ENCODE measurements at regions not wholly inside any gene's neighbourhood (a gene's known extent, or its start where the extent isn't known, plus 50 kb on each side); places are given as distances from the start of the nearest gene placed in this dataset.
"Not testable (repeated sequence)": the region's sequence is repeated elsewhere in the genome, so short reads cannot be mapped to it uniquely, and the experiment has no call there.

DNA sequence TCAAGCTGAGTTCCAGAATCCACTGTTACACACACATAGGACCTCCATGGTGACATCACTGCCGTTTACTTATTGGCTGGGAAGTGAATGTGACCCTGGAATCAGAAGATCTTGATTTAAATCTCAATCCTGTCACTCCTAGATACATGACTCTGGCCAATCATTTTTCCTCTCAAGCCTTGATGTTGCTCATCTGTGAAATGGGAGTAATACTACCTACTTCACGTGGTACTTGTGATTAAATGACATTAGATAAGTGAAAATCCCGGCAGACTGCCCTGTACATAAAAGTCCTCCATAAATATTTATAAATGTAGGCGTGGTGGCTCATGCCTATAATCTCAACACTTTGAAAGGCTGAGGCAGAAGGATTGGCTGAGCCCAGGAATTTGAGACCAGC lies 88.0 kb upstream of the SVIL start:
- DNase-seq (ENCODE audit: low read depth), result no peak

DNA sequence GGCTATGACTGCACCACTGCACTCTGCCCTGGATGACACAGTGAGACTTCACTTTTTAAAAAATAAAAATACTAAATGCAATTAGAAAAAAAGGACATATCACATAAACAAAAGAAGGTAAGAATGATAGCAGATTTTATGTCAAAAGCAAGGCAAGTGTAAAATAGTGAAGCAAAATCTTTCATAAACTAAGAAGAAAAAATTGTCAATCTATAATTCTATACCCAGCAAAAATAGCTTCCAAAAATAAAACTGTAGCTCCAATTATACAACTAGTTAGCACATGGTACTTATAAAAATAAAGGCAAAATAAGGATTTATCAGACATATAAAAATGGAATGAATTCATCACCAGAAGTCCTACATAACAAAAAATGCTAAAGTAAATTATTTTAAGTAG lies 85.4 kb upstream of the SVIL start:
- DNase-seq (ENCODE audit: low read depth), result no peak

DNA sequence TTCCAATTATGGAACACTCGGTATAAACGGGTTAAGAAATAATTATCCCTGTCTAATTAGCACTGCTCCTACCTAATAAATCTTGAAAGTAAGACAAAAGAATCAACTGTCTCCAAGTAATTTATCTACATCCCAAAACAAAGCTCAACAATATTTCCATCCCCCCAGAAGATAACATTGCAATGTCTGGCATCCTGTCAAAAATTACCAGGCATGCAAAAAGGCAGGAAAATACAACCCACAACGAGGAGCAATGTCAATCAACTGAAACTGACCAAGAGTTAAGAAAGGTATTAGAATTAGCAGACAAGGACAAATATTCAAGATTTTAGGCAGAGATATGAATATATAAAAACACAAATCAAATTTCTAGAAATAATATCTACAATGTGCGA lies 84.5 kb upstream of the SVIL start:
- DNase-seq (ENCODE audit: low read depth), result no peak

DNA sequence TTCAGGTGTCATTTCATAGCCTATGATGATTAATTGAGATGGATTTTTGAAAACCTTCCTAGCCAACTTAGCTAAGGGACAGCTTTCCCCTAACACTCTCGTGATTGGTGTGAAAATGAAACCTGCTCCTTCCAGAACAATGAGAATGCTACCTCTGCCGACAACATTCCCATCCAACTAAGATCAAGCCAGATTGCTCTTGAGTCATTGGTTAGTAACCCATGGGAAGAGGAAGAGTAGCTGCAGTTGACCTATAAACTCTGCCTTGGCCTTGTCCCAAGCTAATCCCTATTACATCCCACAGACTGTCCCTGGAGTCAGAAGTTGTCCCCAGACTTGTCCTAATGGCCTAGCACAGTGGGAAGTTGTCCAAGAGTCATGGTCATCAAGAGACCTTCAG lies 80.5 kb upstream of the SVIL start:
- DNase-seq (ENCODE audit: low read depth), result no peak

DNA sequence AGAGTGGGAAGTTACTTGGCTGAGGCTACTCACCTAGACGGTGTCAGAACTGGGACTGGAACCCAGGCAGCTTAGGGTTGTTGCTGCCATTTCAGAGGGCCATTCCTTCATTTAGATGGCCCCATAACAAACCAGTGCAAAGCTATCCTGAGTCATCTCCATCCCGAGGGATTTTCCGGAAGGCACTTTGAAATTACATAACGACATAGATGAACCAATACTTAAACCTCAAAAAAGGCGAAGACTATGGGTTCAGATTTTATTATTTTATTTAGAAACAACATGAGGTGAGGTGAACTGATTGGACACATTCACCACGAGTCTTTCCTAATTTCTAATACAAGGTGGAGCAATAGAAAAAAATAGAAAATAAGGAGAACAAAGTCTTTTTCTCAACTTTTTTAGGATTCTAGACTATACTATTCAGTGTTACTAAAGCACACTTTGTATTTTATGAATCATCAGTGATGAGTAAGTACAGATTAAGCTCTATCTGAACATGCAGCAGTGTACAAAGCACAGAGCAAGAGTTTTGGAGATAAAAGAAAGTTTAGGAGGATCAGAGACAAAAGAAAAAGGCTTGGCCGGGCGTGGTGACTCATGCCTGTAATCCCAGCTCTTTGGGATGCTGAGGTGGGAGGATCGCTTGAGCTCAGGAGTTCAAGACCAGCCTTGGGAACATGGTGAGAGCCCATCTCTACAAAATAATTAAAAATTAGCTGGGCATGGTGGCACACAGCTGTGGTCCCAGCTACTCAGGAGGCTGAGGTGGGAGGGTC lies 79.5 kb upstream of the SVIL start:
- peak; percentile 91 for DNase-seq (ENCODE audit: low read depth)

DNA sequence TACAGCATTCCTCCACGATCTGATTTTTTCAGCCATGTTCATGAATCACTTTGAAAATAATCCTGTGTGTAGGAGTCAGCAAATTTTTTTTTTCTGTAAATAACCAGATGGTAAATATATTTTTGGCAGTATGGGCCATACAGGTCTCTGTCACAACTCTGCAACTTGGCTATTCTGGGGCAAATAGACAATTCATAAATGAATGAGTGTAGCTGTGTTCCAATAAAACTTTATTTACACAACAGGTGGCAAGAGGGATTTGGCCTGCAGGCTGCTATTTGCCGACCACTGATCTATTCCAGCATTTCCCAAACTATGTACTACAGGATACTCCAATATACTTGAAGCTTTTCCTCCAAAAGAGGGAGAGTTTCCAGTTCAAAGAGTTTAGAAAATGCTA lies 78.7 kb upstream of the SVIL start:
- DNase-seq (ENCODE audit: low read depth), result no peak

DNA sequence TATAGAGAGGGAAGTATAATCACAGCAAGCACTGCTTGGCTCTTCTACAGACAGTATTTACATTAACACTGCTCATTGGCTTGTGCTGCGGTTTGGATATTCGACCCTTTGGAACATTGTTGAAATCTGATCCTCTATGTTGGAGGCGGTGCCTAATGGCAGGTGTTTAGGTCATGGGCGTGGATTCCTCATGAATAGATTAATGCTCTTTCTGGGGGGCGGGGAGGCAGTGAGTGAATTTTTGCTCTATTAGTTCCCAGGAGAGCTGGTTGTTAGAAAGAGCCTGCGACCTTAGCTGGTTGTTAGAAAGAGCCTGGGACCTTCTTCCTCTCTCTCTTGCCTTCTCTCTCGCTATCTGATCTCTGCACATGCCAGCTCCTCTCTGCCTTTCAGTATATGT lies 77.3 kb upstream of the SVIL start:
- no peak for DNase-seq (ENCODE audit: low read depth)

DNA sequence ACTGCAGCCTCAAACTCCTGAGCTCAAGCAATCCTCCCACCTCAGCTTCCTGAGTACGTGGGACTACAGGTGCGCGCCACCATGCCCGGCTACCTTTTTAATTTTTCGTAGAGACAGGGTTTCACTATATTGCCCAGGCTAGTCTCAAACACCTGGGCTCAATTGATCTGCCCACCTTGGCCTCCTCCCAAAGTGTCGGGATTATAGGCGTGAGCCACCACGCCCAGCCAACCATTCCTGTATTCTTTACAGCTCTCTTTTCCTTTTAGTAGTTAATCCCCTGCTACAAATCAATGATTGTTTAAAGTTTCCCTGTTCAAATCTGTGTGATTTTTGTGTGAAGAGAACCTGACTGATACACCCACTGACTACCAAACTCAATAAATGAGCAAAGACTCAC lies 75.4 kb upstream of the SVIL start:
- no peak for DNase-seq (ENCODE audit: low read depth)

DNA sequence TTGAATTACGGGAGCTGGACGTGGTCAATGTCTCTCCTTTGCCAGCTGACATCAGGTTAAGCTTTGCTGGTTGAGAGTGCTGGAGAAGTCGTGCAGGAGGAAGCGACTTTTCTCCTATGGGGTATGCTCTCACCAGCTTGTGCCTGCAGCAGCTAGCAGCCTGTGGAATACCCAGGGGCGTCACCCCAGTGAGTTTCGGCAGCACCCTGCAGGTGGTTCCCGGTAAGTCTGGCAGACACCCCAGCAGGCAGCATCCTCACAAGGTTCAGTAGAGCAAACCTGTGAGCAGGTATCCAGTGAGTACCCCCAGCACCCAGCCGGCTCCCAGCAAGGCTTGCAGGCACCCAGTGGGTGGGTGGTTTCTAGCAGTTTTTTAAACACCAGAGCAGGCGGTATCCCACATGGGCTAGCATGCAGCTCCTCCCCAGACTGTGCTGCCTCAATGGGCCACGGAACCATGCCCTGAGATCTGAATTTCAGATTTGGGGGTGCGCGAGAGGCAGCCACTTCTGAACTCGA lies 74.8 kb upstream of the SVIL start:
- no peak for DNase-seq (ENCODE audit: low read depth)

DNA sequence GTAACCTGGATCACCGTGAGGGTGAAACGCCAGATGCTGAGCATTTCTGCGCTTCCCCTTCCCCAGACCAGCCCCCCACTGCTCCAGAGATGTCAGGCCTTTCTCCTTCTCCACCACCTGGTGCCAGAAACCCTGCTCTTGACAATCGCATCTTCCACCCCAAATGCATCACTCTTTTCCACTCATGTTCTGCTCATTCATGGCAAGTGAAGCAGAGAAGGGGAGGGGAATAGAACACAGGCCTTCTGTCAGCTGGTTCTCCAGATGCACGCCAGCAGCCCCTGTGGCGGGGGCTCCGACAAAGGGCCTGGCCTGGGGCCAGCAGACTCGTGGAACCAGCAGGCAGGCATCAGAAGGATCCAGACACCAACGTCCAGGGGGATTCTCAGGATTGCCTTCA lies 68.5 kb upstream of the SVIL start:
- DNase-seq (ENCODE audit: low read depth), result no peak

DNA sequence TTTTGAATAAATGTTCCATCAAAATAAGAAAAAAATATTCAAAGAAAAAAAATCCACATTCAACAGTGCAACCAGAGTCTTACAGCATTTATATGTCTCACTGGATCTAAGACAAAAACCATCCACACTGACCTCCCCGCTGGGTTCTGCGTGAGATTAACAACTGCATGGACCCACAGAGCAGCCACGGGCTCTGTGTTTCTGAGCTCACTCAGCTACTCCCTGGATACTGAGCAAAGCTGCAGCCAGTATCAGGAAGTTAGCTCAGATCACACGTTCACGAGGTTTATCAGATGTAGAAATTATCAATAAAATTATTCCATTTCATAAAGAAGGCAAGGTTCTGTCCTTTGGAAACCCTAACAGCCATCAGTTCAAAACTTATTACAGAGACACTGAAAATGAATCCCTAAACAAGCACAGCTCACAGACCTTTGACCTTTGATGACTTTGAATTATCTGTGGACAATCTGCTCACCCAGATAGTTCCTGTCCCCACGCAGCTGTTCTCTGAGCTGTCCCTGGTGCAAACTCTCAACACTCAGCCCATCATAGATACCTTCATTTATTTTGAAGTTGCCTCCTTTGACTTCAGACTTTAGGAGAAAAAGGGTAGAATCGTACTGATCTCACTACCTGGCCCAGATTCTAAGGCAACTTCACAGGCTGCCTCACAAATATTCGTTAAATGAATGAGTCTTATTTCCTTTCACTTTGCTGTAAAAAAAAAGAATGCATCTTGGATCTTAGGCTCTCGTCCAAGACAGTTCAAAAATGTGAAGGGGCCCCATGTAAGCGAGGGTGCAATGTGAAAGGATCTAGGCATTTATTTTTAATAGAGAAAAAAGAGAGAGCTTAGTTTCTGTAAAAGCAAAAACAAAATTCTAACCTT lies 67.7 kb upstream of the SVIL start:
- DNase-seq (ENCODE audit: low read depth), result no peak

DNA sequence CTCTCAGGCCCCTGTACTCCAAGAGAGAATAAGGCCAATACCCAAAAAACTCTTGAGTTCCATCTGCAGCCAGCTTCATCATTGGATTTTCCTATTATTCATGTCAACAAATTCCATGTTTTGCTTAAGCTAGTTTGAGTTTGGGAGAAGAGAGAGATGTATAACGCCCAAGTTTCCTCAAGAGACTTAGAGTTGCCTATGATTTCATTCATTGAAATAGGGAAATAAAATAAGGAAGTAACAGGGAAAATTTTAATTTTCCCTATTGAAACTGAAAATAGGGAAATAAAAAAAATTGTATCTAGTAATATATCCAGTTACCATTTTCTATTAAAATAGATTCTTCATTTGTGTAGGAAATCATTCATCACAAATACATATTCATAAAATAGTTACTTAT lies 66.5 kb upstream of the SVIL start:
- no peak for DNase-seq (ENCODE audit: low read depth)

DNA sequence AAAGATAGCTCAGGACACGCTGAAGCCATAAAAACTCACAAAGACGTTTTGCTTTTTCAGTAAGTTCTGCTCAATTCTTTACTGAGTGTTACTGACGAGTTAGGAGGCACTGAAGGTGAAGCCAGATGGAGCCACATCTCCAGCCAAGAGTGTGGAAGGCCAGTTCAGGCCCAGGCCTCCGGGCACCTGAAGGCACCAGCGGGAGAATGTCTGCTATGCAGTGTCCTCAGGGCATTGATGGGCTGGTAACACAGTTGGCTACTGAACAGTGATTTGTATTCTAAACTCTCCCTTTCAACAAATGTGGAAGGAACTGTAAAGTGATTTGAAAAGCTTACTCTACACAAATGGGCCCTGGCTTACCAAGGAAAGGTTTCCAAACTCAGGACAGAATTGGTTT lies 64.8 kb upstream of the SVIL start:
- no peak for DNase-seq (ENCODE audit: low read depth)

DNA sequence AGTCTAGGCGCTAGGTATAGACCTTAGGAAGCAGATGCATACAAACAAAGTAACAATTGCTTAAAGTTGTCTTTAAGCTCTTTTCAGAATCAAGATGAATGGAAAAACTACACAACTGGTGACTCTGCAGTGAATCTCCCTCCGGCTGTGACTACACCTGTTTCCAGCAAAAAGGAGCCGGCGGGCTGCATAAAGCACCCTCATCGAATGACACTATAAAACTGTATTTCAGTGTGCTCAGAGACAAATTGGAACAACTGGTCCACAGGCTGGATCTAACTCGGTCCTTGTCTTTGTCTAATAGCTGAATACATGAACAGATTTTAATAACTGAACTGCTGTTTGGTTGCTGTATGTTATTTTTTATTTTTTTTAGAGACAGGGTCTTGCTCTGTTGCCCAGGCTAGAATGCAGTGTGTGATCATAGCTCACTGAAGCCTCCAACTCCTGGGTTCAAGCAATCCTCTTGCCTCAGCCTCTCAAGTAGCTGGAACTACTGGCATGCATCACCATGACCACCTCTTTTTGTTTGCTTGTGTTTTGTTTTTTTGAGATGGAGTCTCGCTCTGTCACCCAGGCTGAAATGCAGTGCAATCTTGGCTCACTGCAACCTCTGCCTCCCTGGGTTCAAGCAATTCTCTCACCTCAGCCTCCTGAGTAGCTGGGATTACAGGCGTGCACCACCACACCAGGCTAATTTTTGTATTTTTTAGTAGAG lies 64.2 kb upstream of the SVIL start:
- DNase-seq (ENCODE audit: low read depth), result no peak

DNA sequence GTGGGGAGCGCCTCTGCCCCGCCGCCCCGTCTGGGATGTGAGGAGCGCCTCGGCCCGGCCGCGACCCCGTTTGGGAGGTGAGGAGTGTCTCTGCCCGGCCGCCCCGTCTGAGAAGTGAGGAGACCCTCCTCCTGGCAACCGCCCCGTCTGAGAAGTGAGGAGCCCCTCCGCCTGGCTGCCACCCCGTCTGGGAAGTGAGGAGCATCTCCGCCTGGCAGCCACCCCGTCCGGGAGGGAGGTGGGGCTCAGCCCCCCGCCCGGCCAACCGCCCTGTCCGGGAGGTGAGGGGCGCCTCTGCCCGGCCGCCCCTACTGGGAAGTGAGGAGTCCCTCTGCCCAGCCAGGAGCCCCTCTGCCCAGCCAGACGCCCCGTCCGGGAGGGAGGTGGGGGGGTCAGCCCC lies 61.8 kb upstream of the SVIL start:
- DNase-seq (ENCODE audit: low read depth), result not testable (repeated sequence)

DNA sequence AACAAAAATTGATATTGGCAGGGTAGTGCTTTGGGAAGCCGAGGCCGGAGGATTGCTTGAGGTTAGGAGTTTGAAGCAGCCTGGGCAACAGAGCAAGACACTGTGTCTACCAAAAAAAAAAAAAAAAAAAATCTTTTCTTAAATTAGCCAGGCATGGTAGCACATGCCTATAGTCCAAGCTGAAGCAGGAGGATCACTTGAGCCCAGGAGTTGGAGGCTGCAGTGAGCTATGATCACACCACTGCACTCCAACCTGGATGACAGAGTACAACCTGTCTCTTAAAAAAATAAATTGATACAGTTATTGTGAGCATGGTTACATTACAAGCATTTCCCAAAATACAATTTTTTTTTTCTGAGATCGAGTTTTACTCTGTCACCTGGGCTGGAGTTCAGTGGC lies 59.4 kb upstream of the SVIL start:
- DNase-seq (ENCODE audit: low read depth), result no peak

DNA sequence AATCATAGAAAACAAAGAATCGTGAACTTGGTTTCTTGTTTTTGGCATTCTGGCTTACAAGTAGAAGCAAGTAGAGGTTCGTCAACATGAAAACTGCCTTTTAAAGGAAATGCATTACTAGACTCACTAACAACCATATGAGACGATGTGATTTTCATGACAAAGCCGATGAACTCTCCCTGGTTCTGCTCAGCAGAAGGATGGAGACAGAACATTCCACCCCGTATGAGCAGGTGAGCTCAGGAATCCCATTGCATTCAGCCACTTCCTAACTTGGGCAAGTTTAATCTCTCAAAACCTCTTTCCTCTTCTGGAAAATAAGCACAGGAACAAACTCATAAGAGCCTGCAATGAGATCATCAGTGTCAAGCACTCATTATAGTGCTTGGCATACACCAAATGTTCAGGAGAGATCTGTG lies 57.4 kb upstream of the SVIL start:
- DNase-seq (ENCODE audit: low read depth), result peak; percentile 37

DNA sequence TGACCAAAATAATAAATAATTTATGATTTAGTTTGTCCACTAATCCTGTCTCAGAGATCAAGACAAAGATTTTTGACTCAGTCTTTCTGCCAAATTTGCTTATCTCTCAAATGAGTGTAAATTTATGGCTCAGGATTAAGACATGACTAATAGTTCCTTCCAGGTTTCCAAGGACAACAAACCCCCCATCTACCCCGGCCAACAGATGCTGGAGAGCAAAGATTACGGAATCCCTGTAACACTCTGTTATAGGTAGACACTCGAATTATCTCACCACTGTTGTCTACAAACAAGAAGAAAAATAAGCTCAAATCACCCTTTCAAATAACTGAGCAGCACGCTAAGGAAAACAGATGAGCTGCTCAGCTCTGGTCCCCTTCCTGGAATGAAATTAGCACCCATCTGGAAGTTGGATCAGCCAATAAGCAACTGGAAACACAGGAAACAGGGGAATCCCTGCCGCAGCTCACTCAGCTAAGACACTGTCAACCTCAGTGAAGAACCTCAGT lies 56.8 kb upstream of the SVIL start:
- peak; percentile 68 for DNase-seq (ENCODE audit: low read depth)

DNA sequence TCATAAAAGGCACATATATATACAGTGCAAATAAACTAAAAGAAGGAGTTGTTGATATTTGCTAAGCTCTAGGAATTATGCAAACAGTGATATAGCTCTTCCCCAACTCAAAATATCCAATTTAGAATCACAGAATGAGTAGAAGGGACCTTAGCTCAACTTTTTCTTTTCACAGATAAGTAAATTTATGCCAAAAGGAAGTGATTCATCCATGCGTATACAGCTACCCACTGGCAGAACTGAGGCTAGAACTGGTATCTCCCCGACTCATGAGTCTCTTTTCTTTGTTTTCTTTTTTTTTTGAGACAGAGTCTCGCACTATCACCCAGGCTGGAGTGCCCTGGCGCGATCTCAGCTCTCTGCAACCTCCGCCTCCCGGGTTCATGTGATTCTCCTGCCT lies 54.2 kb upstream of the SVIL start:
- DNase-seq (ENCODE audit: low read depth), result peak; percentile 88

DNA sequence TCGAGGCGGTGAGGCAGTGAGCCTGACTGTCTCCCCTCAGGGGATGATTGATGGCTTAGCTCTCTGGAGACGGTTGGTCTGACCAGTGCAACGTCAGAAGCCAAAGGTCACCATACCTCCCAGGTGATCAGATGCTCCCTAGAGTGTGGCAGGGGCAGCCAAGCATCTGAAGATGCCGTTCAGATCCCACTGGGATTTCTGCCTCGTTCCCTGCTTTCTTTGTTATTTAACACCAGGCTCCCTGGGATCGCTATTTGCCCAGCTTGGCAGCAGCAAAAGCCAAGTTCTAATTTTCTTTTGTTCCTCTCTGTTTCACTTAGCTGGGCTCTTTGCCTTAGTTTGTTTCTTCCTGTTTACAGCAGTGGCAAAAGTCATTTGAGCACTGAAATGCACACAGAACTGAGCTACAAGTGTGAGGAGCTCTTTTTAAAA lies 53.5 kb upstream of the SVIL start:
- DNase-seq (ENCODE audit: low read depth), result peak; percentile 43

DNA sequence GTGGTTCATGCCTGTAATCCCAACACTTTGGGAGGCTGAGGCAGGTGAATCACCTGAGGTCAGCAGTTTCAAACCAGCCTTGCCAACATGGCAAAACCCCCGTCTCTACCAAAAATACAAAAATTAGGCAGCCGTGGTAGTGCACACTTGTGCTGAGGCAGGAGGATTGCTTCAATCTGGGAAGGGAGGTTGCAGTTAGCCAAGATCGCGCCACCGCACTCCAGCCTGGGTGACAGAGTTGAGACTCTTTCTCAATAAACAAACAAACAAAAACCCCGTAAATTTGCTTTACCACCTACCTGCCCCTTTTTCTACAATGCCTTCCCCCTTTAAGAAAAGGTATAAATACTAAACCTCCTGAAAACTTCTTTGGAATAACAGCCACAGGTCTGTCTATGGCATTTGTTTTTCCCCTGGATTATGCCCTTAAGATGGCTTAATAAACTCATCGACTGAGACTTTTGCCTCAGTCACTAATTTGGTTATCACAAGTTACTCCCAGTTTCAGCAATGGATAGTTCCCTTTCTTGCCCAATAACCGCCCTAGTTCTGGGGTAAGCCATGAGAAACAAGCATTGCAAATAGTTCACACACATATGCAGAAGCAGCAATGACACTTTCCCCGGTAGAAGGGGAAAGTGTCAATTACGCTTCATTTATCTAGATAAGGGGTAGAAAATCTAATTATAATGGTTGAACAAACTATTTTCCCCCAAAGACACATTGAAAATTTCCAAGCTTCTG lies 52.8 kb upstream of the SVIL start:
- no peak for DNase-seq (ENCODE audit: low read depth)

DNA sequence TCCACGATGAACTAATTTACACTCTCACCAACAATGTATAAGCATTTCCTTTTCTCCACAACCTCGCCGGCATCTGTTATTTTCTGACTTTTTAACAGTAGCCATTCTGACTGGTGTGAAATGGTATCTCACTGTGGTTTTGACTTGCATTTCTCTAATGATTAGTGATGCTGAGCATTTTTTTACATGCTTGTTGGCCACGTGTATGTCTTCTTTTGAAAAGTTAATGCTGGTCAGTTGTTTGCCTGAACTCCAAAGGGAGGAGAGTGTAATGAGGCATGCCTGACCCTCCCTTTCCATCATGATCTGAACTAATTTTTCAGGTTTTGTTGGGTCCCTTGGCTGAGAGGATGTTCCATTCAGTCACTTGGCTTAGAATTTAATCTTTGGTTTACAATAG lies 50.7 kb upstream of the SVIL start:
- DNase-seq (ENCODE audit: low read depth), result no peak
